Amniotic stem cell (primary cell): ENCODE measurements at regions not wholly inside any gene's neighbourhood (a gene's known extent, or its start where the extent isn't known, plus 50 kb on each side); places are given as distances from the start of the nearest gene placed in this dataset.
"Not testable (repeated sequence)": the region's sequence is repeated elsewhere in the genome, so short reads cannot be mapped to it uniquely, and the experiment has no call there.

Experiments used
- DNase-seq: peaks from one replicate; lab custom pipeline; 2025; lab: John Stamatoyannopoulos, UW

DNA sequence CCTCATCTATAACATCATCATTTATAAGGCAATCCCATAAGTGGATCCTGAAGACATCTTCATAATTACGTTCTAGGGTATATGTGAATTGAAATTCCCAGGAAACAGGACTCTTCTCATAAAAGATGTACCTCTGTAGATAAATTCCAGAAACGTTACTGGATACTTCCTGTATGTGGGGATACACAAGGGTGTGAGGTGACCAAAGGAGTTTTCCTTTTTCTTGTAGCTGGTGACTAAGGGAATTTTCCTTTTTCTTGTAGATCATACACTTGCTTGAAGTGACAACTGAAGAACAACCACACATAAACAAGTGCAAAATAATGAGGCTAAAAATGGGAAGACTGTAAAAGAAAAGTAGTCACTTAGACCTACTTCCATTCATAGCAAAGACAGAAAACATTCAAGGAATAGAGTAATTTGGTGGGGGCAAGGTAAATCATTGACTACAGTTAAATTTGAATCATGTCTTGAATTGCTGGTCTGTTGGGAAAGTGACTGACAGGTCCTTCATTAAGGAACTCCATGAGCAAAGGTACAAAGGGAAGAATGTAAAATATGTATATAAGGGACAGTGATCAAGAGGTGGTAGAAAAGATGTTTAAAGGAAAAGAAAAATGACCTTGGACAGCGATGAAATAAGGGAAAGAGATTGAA lies 53.2 kb upstream of the UBE2E3 start:
- DNase-seq = no peak

DNA sequence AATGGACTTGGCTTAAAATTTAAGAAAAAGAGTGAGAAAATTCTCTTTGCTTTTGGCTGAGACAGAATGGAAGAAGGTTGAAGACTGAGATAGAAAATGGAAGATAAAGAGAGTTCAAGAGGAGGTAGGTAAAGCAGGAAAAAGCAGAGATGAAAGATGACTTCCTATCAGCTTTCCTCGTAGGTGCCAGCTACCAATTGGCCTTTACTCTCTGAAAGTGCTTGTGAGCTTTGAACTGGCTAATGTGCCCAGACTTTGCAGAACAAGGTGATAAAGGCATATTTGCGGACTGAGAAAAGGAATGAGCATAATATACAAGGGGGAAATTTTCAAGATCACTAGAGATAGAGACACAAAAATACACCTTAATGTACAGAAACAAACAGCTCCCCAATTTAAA lies 54.7 kb upstream of the UBE2E3 start:
- no peak for DNase-seq

GRCh38 chr2:180924063-180924462 lies 56.3 kb upstream of the UBE2E3 start:
- DNase-seq = no peak

- DNase-seq = no peak
Measured at GRCh38 chr2:180910831-180911665, 69.4 kb upstream of the UBE2E3 start.

- no peak for DNase-seq
Measured at GRCh38 chr2:180907731-180908130, 72.7 kb upstream of the UBE2E3 start.

- DNase-seq = no peak
Measured at GRCh38 chr2:180905461-180905860, 74.9 kb upstream of the UBE2E3 start.

- no peak for DNase-seq
Measured at GRCh38 chr2:180905002-180905401, 75.4 kb upstream of the UBE2E3 start.

- DNase-seq = no peak
Measured at GRCh38 chr2:180901331-180901730, 79.1 kb upstream of the UBE2E3 start.

DNA sequence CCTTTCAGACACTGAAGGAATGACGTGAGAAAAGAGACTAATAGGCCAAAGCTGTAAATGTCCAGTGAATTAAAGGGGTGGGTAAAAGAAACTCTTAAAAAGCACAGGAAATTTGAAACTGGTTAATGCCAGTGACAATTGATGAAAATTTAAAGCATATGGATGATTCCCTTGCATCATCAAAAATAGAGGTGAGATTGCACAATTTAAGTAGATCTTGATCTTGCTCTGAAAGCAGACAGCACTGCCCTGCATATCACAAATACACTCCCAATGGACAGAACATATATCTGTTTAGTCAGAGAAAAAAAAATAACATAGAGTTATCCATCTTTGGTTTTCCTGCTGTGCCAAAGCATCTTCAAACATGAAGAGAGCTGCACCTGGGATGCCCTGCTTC lies 86.7 kb upstream of the UBE2E3 start:
- DNase-seq = no peak

DNA sequence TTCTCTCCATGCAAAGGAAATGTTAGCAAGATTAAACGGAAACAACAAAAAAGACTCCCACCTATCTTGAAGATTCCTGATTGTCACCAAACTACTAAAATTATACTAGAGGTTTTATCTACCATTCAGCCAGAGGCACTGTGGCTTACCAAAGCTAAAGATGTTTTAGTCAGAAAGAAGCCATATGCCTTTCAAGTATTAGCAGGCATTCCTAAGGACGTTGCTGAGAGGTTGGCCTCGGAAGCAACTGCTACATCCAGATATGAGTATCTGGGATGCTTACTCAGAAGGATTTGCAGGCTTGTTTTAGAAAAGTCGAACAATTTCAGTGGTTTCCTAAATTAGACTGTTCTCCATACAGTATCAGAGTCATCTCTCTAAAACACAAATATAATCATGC lies 88.3 kb upstream of the UBE2E3 start:
- DNase-seq = no peak

DNA sequence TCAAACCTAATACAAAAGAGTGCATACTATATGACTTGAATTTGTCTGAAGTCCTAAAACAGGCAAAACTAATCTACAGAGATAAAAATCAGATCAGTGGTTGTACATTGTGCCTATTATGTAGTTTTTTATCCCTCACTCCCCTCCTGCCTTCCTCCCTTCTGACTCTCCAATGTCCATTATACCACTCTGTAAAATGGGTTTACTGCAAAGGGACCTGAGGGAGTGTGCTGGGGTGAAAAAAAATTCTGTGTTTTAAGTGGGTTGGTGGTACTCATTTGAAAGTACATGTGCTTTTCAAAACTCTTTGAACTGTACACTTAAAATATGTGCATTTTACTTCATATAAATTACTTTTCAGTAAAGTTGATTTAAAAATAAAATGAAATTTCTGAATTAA lies 89.0 kb upstream of the UBE2E3 start:
- DNase-seq = no peak

DNA sequence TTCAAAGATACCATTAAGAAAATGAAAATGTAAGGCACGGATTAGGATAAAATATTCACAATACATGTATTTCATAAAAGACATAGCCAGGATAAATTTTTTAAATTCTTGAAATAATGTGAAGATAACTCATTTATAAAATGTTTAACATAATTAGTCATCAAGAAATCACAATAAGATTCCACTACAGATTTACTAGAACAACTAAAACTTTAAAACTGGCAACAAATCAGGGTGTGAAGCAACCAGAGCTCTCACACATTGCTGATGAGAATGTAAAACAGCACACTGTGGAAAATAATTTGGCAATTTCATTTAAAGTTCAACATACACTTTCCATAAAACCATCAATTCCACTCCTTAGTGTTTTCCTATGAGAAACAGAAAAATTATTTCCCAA lies 89.6 kb upstream of the UBE2E3 start:
- no peak for DNase-seq

GRCh38 chr2:180882959-180883358 lies 97.4 kb upstream of the UBE2E3 start:
- DNase-seq = no peak

GRCh38 chr2:180876506-180876905 lies 103.9 kb upstream of the UBE2E3 start:
- DNase-seq = no peak

GRCh38 chr2:180873219-180873618 lies 107.2 kb upstream of the UBE2E3 start:
- DNase-seq = no peak

GRCh38 chr2:180872781-180873180 lies 107.6 kb upstream of the UBE2E3 start:
- DNase-seq = not testable (repeated sequence)

DNA sequence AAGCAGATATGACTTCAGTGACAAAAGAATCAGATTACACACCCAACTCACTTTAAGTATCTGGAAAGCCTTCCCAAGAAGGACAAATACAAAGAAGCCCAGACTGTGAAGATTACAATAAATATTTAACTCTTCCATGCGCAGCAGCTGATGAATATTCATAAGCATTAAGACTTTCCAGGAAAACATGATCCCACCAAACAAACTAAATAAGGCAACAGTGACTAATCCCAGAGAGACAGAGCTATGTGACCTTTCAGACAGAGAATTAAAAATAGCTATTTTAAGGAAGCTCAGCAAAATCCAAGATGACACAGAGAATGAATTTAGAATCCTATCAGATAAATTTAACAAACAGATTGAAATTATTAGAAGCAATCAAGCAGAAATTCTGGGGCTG lies 108.2 kb upstream of the UBE2E3 start:
- DNase-seq = no peak

- no peak for DNase-seq
Measured at GRCh38 chr2:180871649-180872048, 108.8 kb upstream of the UBE2E3 start.

- no peak for DNase-seq
Measured at GRCh38 chr2:180849851-180850250, 130.6 kb upstream of the UBE2E3 start.

- DNase-seq = no peak
Measured at GRCh38 chr2:180848393-180848792, 132.0 kb upstream of the UBE2E3 start.

- DNase-seq = no peak
Measured at GRCh38 chr2:180846756-180847472, 133.5 kb upstream of the UBE2E3 start.

GRCh38 chr2:180842461-180842860 lies 137.9 kb upstream of the UBE2E3 start:
- no peak for DNase-seq

DNA sequence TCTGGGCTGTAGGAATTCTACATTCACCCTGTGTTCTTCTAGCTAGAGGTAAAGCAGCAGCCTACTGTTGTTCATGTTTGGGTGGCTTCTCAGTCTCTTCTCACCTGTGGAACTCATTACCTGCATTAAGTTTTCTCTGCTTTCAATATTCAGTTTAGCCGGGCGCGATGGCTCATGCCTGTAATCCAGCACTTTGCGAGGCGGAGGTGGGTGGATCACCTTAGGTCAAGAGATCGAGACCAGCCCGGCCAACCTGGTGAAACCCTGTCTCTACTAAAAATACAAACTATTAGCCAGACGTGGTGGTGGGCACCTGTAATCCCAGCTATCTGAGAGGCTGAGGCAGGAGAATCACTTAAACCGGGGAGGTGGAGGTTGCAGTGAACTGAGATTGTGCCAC lies 139.8 kb upstream of the UBE2E3 start:
- no peak for DNase-seq
